ENCODE measurements at regions not wholly inside any gene's neighbourhood (a gene's known extent, or its start where the extent isn't known, plus 50 kb on each side); places are given as distances from the start of the nearest gene placed in this dataset.

GRCh38 chr17:77640916-77641605 is 317.4 kb upstream of the TNRC6C start:
- no peak for TF ChIP-seq CTCF (IDR thresholded peaks at IDR 0.05; ENCODE audit: extremely low read depth, low read depth, low read length)
- peaks cover 9% of the 10 kb centered on the region for H3K4me1 ChIP-seq (ENCODE audit: insufficient read depth, low read length)
- peaks cover 50% of the 10 kb centered on the region for H3K27me3 ChIP-seq (ENCODE audit: insufficient read depth, low read length)
- no peak overlapping the region for H2AFZ ChIP-seq (ENCODE audit: low read length)
- no peak overlapping the region for H3K27ac ChIP-seq (ENCODE audit: low read depth, low read length)
- H3K36me3 ChIP-seq (ENCODE audit: insufficient read depth, low read length), result no peaks in the 10 kb centered on the region
- H3K9me3 ChIP-seq (ENCODE audit: low read depth, low read length), result no peaks in the 10 kb centered on the region
- H4K20me1 ChIP-seq (ENCODE audit: insufficient read depth, low read length), result no peaks in the 10 kb centered on the region
- H3K79me2 ChIP-seq (ENCODE audit: insufficient read depth, low read length), result no peaks in the 10 kb centered on the region
- H3K4me2 ChIP-seq (ENCODE audit: insufficient read depth, low read length), result no peak overlapping the region
- DNase-seq (ENCODE audit: insufficient read length, low spot score, missing footprints), result no peak
- H3K4me3 ChIP-seq (ENCODE audit: insufficient read depth, low read length), result no peak overlapping the region

- no peaks in the 10 kb centered on the region for H3K79me2 ChIP-seq (ENCODE audit: insufficient read depth, low read length)
- no peaks in the 10 kb centered on the region for H3K9me3 ChIP-seq (ENCODE audit: low read depth, low read length)
- peaks cover 50% of the 10 kb centered on the region for H3K27me3 ChIP-seq (ENCODE audit: insufficient read depth, low read length)
- TF ChIP-seq CTCF (IDR thresholded peaks at IDR 0.05; ENCODE audit: extremely low read depth, low read depth, low read length), result no peak
- H3K36me3 ChIP-seq (ENCODE audit: insufficient read depth, low read length), result no peaks in the 10 kb centered on the region
- H2AFZ ChIP-seq (ENCODE audit: low read length), result no peak overlapping the region
- no peak overlapping the region for H3K4me2 ChIP-seq (ENCODE audit: insufficient read depth, low read length)
- no peak for DNase-seq (ENCODE audit: insufficient read length, low spot score, missing footprints)
- H3K4me1 ChIP-seq (ENCODE audit: insufficient read depth, low read length), result peaks cover 9% of the 10 kb centered on the region
- H4K20me1 ChIP-seq (ENCODE audit: insufficient read depth, low read length), result no peaks in the 10 kb centered on the region
- no peak overlapping the region for H3K27ac ChIP-seq (ENCODE audit: low read depth, low read length)
- no peak overlapping the region for H3K4me3 ChIP-seq (ENCODE audit: insufficient read depth, low read length)
Observed at GRCh38 chr17:77641718-77642117, 316.8 kb upstream of the TNRC6C start.

- no peak for DNase-seq (ENCODE audit: insufficient read length, low spot score, missing footprints)
- Histone ChIP-seq H3K4me1 (ENCODE audit: insufficient read depth, low read length) (peaks cover 11% of the 10 kb centered on the region), H3K79me2 (ENCODE audit: insufficient read depth, low read length) (no peaks in the 10 kb centered on the region), H3K4me2 (ENCODE audit: insufficient read depth, low read length) (no peak overlapping the region), H3K36me3 (ENCODE audit: insufficient read depth, low read length) (no peaks in the 10 kb centered on the region), H4K20me1 (ENCODE audit: insufficient read depth, low read length) (no peaks in the 10 kb centered on the region), H3K4me3 (ENCODE audit: insufficient read depth, low read length) (no peak overlapping the region), H2AFZ (ENCODE audit: low read length) (no peak overlapping the region), H3K27ac (ENCODE audit: low read depth, low read length) (no peak overlapping the region), H3K9me3 (ENCODE audit: low read depth, low read length) (no peaks in the 10 kb centered on the region), H3K27me3 (ENCODE audit: insufficient read depth, low read length) (peaks cover 31% of the 10 kb centered on the region)
- TF ChIP-seq CTCF (IDR thresholded peaks at IDR 0.05; ENCODE audit: extremely low read depth, low read depth, low read length), result no peak
Observed at GRCh38 chr17:77644181-77645071, 314.1 kb upstream of the TNRC6C start.
